ENCODE measurements at regions not wholly inside any gene's neighbourhood (a gene's known extent, or its start where the extent isn't known, plus 50 kb on each side); places are given as distances from the start of the nearest gene placed in this dataset.

- WGBS, 2 donors: 81 to 88% methylated on average over 4 of the region's 4 CpGs
- no peak for TF ChIP-seq CTCF (IDR thresholded peaks at IDR 0.05)
Measured at GRCh38 chr13:97630725-97631124, 196.8 kb downstream of the RAP2A start.

DNA sequence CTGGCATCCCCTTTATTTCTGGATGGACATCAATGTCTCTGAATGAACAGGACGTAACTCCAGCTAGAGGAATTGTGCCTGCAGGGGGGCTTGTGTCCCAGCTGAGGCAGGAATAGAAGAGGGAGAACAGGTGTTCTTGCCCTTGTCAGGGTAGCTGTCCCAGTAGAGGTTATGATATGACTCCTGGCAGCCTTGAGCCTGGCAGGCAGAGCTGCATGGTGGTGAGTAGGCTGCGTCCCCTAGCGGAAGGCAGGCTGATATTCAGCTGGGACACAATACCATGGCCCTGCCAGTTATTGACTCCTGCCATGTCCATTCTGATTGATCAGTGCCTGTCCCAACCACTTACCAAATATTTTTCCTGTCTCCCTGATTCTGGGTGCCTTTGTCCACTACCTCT, 197.2 kb downstream of the RAP2A start:
- no peak for TF ChIP-seq CTCF (IDR thresholded peaks at IDR 0.05)
- intact Hi-C loops (cut with DNase I): no loop called here
- no peak for FAIRE-seq
- Histone ChIP-seq H3K36me3 (no peaks in the 10 kb centered on the region), H3K27me3 (no peaks in the 10 kb centered on the region), H3K27ac (no peak overlapping the region), H3K4me3 (no peak overlapping the region), H3K9me3 (no peaks in the 10 kb centered on the region), H3K4me1 (no peaks in the 10 kb centered on the region)
- DNase-seq: no peak
- ATAC-seq: no peak
- WGBS, 2 donors: 36 to 58% methylated on average over 3 of the region's 3 CpGs

More at GRCh38 chr13:97630725-97631124, 196.8 kb downstream of the RAP2A start:
- Histone ChIP-seq H3K4me1 (no peaks in the 10 kb centered on the region), H3K27ac (no peak overlapping the region), H3K9me3 (no peaks in the 10 kb centered on the region), H3K4me3 (no peak overlapping the region), H3K27me3 (no peaks in the 10 kb centered on the region), H3K36me3 (no peaks in the 10 kb centered on the region)
- ATAC-seq (no peak), DNase-seq (no peak), FAIRE-seq (no peak)
- intact Hi-C loops (cut with DNase I): no loop called here

DNA sequence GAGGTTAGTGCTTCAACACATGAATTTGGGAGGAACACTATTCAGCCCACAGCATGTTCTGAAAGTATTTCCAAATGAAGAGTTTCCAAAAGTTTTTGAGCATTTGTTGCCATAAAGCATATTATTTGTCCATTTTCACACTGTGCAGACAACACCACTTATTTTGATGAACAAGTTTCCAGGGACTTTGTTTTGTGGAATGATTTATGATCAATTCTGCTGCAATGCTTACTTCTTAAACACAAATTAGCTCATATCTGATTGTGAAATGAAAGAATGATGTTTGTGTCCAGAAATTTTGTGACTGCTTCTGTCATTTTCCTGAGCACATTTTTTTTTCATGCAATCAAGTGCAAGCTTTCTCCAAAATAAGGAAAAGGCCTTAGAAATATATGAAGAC, 205.3 kb downstream of the RAP2A start:
- ATAC-seq (no peak), DNase-seq (no peak), FAIRE-seq (no peak)
- no peak for TF ChIP-seq CTCF (IDR thresholded peaks at IDR 0.05)
- Histone ChIP-seq H3K27me3 (no peaks in the 10 kb centered on the region), H3K36me3 (no peaks in the 10 kb centered on the region), H3K27ac (no peak overlapping the region), H3K9me3 (no peaks in the 10 kb centered on the region), H3K4me1 (no peaks in the 10 kb centered on the region), H3K4me3 (no peak overlapping the region)
- intact Hi-C loops (cut with DNase I): no loop called here

DNA sequence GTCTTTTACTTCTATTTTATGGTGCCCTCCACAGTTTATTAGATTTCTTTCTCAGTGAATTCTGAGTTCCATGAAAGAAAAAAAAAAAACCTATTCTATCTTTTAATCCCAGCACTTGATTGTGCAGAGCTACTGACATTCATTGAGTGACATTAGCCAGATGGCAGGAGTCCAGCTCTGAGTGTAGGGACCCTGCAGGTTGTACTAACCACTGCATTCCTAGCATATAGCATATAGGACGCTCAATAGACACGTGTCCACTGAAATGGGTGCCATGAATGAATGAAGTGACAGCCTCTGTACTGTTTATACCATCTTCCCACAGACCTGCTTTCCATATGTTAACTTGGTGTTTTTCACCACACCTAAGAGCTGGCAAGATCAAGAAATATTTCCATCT, 206.3 kb downstream of the RAP2A start:
- H3K27me3 ChIP-seq: no peaks in the 10 kb centered on the region
- no peaks in the 10 kb centered on the region for H3K36me3 ChIP-seq
- H3K9me3 ChIP-seq: no peaks in the 10 kb centered on the region
- no peak overlapping the region for H3K4me3 ChIP-seq
- H3K4me1 ChIP-seq: no peaks in the 10 kb centered on the region
- TF ChIP-seq CTCF (IDR thresholded peaks at IDR 0.05): no peak
- intact Hi-C loops (cut with DNase I): no loop called here
- FAIRE-seq (no peak), ATAC-seq (no peak), DNase-seq (no peak)
- WGBS, 2 donors: 67 to 69% methylated on average over 2 of the region's 2 CpGs
- H3K27ac ChIP-seq: no peak overlapping the region

DNA sequence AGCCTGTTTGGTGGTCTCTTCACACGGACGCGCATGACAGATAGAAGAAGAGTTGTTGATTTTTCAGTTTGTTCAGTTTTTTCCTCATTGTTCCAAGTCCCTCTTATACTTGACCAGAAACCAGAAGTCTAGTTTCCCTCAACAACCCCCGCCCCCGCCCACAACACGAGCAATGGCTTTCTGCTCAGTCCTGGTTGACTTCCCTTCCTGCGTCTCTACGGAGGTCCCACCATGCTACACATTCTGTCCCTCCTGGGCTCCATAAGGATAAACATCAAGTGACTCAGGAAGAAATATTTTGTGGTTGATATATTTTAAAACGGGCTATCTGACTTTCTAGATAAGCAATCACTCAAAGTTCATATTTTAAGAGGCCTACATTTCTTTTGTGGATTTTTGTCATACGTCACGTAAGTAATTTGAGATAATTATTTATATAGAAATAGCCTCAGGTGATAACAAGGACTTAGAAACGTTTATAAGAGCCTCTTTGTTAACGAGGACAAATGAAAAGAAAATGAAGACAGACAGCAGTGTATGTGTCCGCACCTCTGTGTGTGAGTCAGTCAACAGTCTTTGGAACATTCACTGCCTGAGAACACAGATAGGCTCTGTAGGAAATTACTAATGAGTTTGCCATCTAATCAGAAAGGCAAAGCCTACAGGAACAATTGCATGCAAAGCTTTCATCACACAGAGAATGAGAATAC, 214.4 kb downstream of the RAP2A start:
- no peak for TF ChIP-seq CTCF (IDR thresholded peaks at IDR 0.05)
- H3K4me1 ChIP-seq: no peaks in the 10 kb centered on the region
- 72 to 77% methylated on average over 14 of the region's 14 CpGs for WGBS, 2 donors
- H3K4me3 ChIP-seq: no peak overlapping the region
- DNase-seq (no peak), FAIRE-seq (no peak), ATAC-seq (no peak)
- no peak overlapping the region for H3K27ac ChIP-seq
- no peaks in the 10 kb centered on the region for H3K9me3 ChIP-seq
- H3K36me3 ChIP-seq: no peaks in the 10 kb centered on the region
- H3K27me3 ChIP-seq: no peaks in the 10 kb centered on the region
- intact Hi-C loops (cut with DNase I): no loop called here

Data from pancreas (tissue), 10 donors.